Posterior cingulate gyrus (tissue), 11 donors: ENCODE measurements at regions not wholly inside any gene's neighbourhood (a gene's known extent, or its start where the extent isn't known, plus 50 kb on each side); places are given as distances from the start of the nearest gene placed in this dataset.
A peak's percentile ranks its signal among the peaks of the same experiment; 100 is the strongest.
"Not testable (repeated sequence)": the region's sequence is repeated elsewhere in the genome, so short reads cannot be mapped to it uniquely, and the experiment has no call there.

Source experiments
- DNase-seq, 10 donors: peaks; one replicate each; pipeline versions ENCODE4 v3.0.0 to v3.0.0-alpha.2; 2020 to 2021; ENCODE audit warnings: mixed read lengths in 3 of 10
- intact Hi-C: fragments of 100-400 bp; cut with DNase I; formaldehyde crosslinking; loops from one replicate; pipeline ENCODE4 v1.15.1; 2023

GRCh38 chr9:66152406-66152805 is 415.5 kb downstream of the FOXD4L4 start:
- intact Hi-C loops, DNase-seq: not testable (repeated sequence)

- intact Hi-C loops: not testable (repeated sequence)
- DNase-seq: peak in 9 of 10 donors; percentile 11 to 95 (median 55)
Observed at GRCh38 chr9:66153021-66153725, 416.2 kb downstream of the FOXD4L4 start.

GRCh38 chr9:66153971-66154691 is 417.2 kb downstream of the FOXD4L4 start:
- peak; percentile 6 to 94 (median 46) for DNase-seq
- intact Hi-C loops: not testable (repeated sequence)

- DNase-seq, intact Hi-C loops: not testable (repeated sequence)
Observed at GRCh38 chr9:66182316-66182715, 445.4 kb downstream of the FOXD4L4 start.

GRCh38 chr9:66183648-66184047 is 446.7 kb downstream of the FOXD4L4 start:
- intact Hi-C loops, DNase-seq: not testable (repeated sequence)

GRCh38 chr9:66197199-66197598 is 460.3 kb downstream of the FOXD4L4 start:
- peak in 1 of 10 donors; percentile 18 for DNase-seq
- intact Hi-C loops: not testable (repeated sequence)

GRCh38 chr9:66198421-66198820 is 461.5 kb downstream of the FOXD4L4 start:
- DNase-seq: peak in 5 of 10 donors; percentile 2 to 71 (median 42)
- intact Hi-C loops: not testable (repeated sequence)

GRCh38 chr9:66206617-66207016 is 469.7 kb downstream of the FOXD4L4 start:
- intact Hi-C loops: not testable (repeated sequence)

GRCh38 chr9:66207914-66208313 is 471.0 kb downstream of the FOXD4L4 start:
- DNase-seq, intact Hi-C loops: not testable (repeated sequence)

More at GRCh38 chr9:66206617-66207016, 469.7 kb downstream of the FOXD4L4 start:
- not testable (repeated sequence) for DNase-seq

- peak in 1 of 10 donors; percentile 14 for DNase-seq
- intact Hi-C loops: not testable (repeated sequence)
Observed at GRCh38 chr9:66244763-66245162, 507.8 kb downstream of the FOXD4L4 start.

GRCh38 chr9:66245481-66245880 is 508.5 kb downstream of the FOXD4L4 start:
- intact Hi-C loops: not testable (repeated sequence)

GRCh38 chr9:66257581-66257980 is 520.6 kb downstream of the FOXD4L4 start:
- peak in 3 of 10 donors; percentile 4 to 60 (median 22) for DNase-seq
- intact Hi-C loops: not testable (repeated sequence)

More at GRCh38 chr9:66245481-66245880, 508.5 kb downstream of the FOXD4L4 start:
- peak in 3 of 10 donors; percentile 3 to 62 (median 20) for DNase-seq

- intact Hi-C loops: not testable (repeated sequence)
- peak in 3 of 10 donors; percentile 44 to 68 (median 57) for DNase-seq
Observed at GRCh38 chr9:66261576-66261975, 524.6 kb downstream of the FOXD4L4 start.

GRCh38 chr9:66263621-66264020 is 526.7 kb downstream of the FOXD4L4 start:
- DNase-seq: peak in 3 of 10 donors; percentile 26 to 83 (median 66)
- intact Hi-C loops: not testable (repeated sequence)

- peak in 3 of 10 donors; percentile 40 to 77 (median 67) for DNase-seq
- intact Hi-C loops: not testable (repeated sequence)
Observed at GRCh38 chr9:66264786-66265185, 527.8 kb downstream of the FOXD4L4 start.

- peak in 3 of 10 donors; percentile 24 to 83 (median 57) for DNase-seq
- intact Hi-C loops: not testable (repeated sequence)
Observed at GRCh38 chr9:66266202-66266601, 529.3 kb downstream of the FOXD4L4 start.

GRCh38 chr9:66266856-66267430 is 530.0 kb downstream of the FOXD4L4 start:
- intact Hi-C loops: not testable (repeated sequence)
- peak in 3 of 10 donors; percentile 10 to 64 (median 53) for DNase-seq

GRCh38 chr9:66267684-66268083 is 530.7 kb downstream of the FOXD4L4 start:
- peak in 3 of 10 donors; percentile 38 to 70 (median 65) for DNase-seq
- intact Hi-C loops: not testable (repeated sequence)

GRCh38 chr9:66269024-66269423 is 532.1 kb downstream of the FOXD4L4 start:
- peak in 3 of 10 donors; percentile 8 to 69 (median 59) for DNase-seq
- intact Hi-C loops: not testable (repeated sequence)

- DNase-seq: peak; percentile 40 to 97 (median 78)
- intact Hi-C loops: not testable (repeated sequence)
Observed at GRCh38 chr9:66269783-66270182, 532.8 kb downstream of the FOXD4L4 start.

GRCh38 chr9:66278809-66279208 is 541.9 kb downstream of the FOXD4L4 start:
- intact Hi-C loops: not testable (repeated sequence)
- DNase-seq: peak in 1 of 10 donors; percentile 18
